ENCODE measurements at regions not wholly inside any gene's neighbourhood (a gene's known extent, or its start where the extent isn't known, plus 50 kb on each side); places are given as distances from the start of the nearest gene placed in this dataset.

DNA sequence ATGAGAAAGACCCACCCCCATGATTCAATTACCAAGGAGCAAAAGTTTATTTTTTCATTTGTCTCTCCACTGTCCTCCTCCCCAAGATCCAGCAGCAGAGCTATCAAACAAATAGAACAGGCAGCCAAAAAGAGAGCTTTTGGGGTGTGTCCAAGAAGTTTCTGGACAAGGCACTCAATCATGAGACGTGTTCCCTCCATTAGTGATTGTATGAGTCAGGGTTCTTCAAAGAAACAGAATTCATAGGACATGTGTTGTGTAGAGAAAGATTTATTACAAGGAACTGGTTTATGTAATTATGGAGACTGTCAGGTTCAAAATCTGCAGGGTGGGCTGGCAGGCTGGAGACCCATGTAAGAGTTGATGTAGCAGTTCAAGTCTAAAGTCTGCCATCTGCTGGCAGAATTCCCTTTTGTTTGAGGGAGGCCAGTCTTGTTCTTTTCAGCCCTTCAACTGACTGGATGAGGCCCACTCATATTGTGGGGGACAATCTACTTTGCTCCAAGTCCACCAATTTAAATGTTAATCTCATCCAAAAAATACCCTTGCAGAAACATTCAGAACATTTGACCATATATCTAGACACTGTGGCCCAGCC, 248.1 kb upstream of the OPRM1 start:
- TF ChIP-seq MAFK (IDR thresholded peaks at IDR 0.05; ENCODE audit: low read length) (no peak), GATA2 (CRISPR knock-in tag; IDR thresholded peaks at IDR 0.05) (no peak), POLR2A (conservative IDR thresholded peaks at IDR 0.05) (no peak), BRCA1 (IDR thresholded peaks at IDR 0.05) (no peak), BRCA1 (CRISPR knock-in tag; IDR thresholded peaks at IDR 0.05) (no peak), MECOM (CRISPR knock-in tag; IDR thresholded peaks at IDR 0.05) (no peak), FOS (IDR thresholded peaks at IDR 0.05; ENCODE audit: extremely low read depth, insufficient read length) (no peak), NFE2L1 (tag; IDR thresholded peaks at IDR 0.05; ENCODE audit: borderline replicate concordance, low read depth) (no peak), KDM5B (IDR thresholded peaks at IDR 0.05; ENCODE audit: insufficient replicate concordance, low read depth, low read length) (no peak)
- TF ChIP-seq, protein P1, sequence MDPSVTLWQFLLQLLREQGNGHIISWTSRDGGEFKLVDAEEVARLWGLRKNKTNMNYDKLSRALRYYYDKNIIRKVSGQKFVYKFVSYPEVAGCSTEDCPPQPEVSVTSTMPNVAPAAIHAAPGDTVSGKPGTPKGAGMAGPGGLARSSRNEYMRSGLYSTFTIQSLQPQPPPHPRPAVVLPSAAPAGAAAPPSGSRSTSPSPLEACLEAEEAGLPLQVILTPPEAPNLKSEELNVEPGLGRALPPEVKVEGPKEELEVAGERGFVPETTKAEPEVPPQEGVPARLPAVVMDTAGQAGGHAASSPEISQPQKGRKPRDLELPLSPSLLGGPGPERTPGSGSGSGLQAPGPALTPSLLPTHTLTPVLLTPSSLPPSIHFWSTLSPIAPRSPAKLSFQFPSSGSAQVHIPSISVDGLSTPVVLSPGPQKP (CRISPR knock-in tag; IDR thresholded peaks at IDR 0.05): no peak
- TF ChIP-seq, protein P2, sequence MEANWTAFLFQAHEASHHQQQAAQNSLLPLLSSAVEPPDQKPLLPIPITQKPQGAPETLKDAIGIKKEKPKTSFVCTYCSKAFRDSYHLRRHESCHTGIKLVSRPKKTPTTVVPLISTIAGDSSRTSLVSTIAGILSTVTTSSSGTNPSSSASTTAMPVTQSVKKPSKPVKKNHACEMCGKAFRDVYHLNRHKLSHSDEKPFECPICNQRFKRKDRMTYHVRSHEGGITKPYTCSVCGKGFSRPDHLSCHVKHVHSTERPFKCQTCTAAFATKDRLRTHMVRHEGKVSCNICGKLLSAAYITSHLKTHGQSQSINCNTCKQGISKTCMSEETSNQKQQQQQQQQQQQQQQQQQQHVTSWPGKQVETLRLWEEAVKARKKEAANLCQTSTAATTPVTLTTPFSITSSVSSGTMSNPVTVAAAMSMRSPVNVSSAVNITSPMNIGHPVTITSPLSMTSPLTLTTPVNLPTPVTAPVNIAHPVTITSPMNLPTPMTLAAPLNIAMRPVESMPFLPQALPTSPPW (CRISPR knock-in tag; IDR thresholded peaks at IDR 0.05): no peak
